ENCODE measurements at regions not wholly inside any gene's neighbourhood (a gene's known extent, or its start where the extent isn't known, plus 50 kb on each side); places are given as distances from the start of the nearest gene placed in this dataset.

GRCh38 chr4:107115185-107115847, 79.2 kb upstream of the DKK2 start:
- TF ChIP-seq CTCF (IDR thresholded peaks at IDR 0.05) (no peak), ZFX (IDR thresholded peaks at IDR 0.05; ENCODE audit: borderline replicate concordance) (no peak)

All from 22Rv1 (cell line).